ENCODE measurements at regions not wholly inside any gene's neighbourhood (a gene's known extent, or its start where the extent isn't known, plus 50 kb on each side); places are given as distances from the start of the nearest gene placed in this dataset.

DNA sequence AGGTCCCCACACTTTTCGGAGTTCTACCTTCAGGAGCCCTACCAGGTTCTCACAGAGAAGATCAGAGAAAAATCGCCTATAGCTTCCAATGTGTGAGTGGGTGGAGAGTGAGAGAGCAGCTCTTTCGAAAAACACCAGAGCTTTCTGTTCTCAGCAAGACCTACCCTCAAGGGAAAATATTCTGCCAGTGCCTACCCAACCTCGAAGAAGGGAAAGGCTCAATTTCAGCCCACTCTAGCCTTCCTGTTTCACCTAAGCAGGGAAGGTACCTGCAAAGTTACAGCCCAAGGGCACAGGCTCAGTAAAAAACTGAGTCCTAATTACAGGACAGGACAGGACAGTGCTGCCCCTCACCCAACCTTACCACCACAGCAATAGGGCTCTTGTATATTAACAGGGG lies 104.0 kb upstream of the WDR17 start:
- peaks cover 8% of the 10 kb centered on the region for H3K9me3 ChIP-seq (replicated peaks)
- no peak overlapping the region for H3K4me3 ChIP-seq
- intact Hi-C loops (cut with micrococcal nuclease) = no loop called here
- H3K36me3 ChIP-seq = no peaks in the 10 kb centered on the region
- DNase-seq = no peak
- TF ChIP-seq CTCF (IDR thresholded peaks at IDR 0.05; ENCODE audit: borderline replicate concordance) = no peak
- H3K4me1 ChIP-seq = no peaks in the 10 kb centered on the region
- no peak overlapping the region for H3K27ac ChIP-seq (replicated peaks)
- H3K27me3 ChIP-seq (ENCODE audit: low read depth) = peaks cover 4% of the 10 kb centered on the region

DNA sequence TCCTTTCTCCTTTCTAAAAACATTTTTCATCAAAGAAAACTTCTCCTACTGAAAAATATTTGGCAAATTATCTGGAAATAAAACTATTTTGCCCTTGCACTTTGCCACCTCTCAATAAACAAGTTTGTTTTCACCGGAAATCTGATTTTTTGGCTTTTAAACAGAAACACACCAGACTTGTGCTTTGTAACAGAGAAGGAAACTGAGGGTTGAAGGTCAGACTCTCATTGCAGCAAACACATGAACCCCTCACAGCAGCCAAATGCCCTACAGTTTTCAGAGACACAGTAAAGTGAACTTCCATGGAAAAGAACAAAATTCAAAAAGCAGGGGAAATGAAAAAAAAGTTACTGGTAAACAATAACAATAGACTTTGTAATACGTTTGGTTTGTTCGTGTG lies 95.6 kb upstream of the WDR17 start:
- H3K36me3 ChIP-seq = no peaks in the 10 kb centered on the region
- no peaks in the 10 kb centered on the region for H3K27me3 ChIP-seq (ENCODE audit: low read depth)
- H3K4me1 ChIP-seq = no peaks in the 10 kb centered on the region
- peaks cover 25% of the 10 kb centered on the region for H3K9me3 ChIP-seq (replicated peaks)
- intact Hi-C loops (cut with micrococcal nuclease) = no loop called here
- TF ChIP-seq CTCF (IDR thresholded peaks at IDR 0.05; ENCODE audit: borderline replicate concordance) = no peak
- H3K27ac ChIP-seq (replicated peaks) = no peak overlapping the region
- no peak for DNase-seq
- no peak overlapping the region for H3K4me3 ChIP-seq

GRCh38 chr4:175970724-175971123 lies 94.9 kb upstream of the WDR17 start:
- DNase-seq = no peak
- Histone ChIP-seq H3K4me1 (no peaks in the 10 kb centered on the region), H3K27me3 (ENCODE audit: low read depth) (no peaks in the 10 kb centered on the region), H3K27ac (replicated peaks) (no peak overlapping the region), H3K9me3 (replicated peaks) (peaks cover 25% of the 10 kb centered on the region), H3K4me3 (no peak overlapping the region), H3K36me3 (no peaks in the 10 kb centered on the region)
- TF ChIP-seq CTCF (IDR thresholded peaks at IDR 0.05; ENCODE audit: borderline replicate concordance) = no peak
- intact Hi-C loops (cut with micrococcal nuclease) = no loop called here

GRCh38 chr4:175971388-175972179 lies 94.1 kb upstream of the WDR17 start:
- Histone ChIP-seq H3K9me3 (replicated peaks) (peaks cover 17% of the 10 kb centered on the region), H3K27ac (replicated peaks) (no peak overlapping the region), H3K4me1 (no peaks in the 10 kb centered on the region), H3K4me3 (no peak overlapping the region), H3K36me3 (no peaks in the 10 kb centered on the region), H3K27me3 (ENCODE audit: low read depth) (no peaks in the 10 kb centered on the region)
- no peak for DNase-seq
- intact Hi-C loops (cut with micrococcal nuclease) = no loop called here
- no peak for TF ChIP-seq CTCF (IDR thresholded peaks at IDR 0.05; ENCODE audit: borderline replicate concordance)

- Histone ChIP-seq H3K4me1 (no peaks in the 10 kb centered on the region), H3K9me3 (replicated peaks) (peaks cover under 1% of the 10 kb centered on the region), H3K4me3 (no peak overlapping the region), H3K27me3 (ENCODE audit: low read depth) (no peaks in the 10 kb centered on the region), H3K27ac (replicated peaks) (no peak overlapping the region), H3K36me3 (no peaks in the 10 kb centered on the region)
- no peak for DNase-seq
- intact Hi-C loops (cut with micrococcal nuclease) = no loop called here
- no peak for TF ChIP-seq CTCF (IDR thresholded peaks at IDR 0.05; ENCODE audit: borderline replicate concordance)
Observed at GRCh38 chr4:175973027-175973923, 92.4 kb upstream of the WDR17 start.

Measured in left ventricle myocardium inferior (tissue), 1 donor.